HPDE6-E6E7 (cell line): ENCODE measurements at regions not wholly inside any gene's neighbourhood (a gene's known extent, or its start where the extent isn't known, plus 50 kb on each side); places are given as distances from the start of the nearest gene placed in this dataset.
"Not testable (repeated sequence)": the region's sequence is repeated elsewhere in the genome, so short reads cannot be mapped to it uniquely, and the experiment has no call there.

Source experiments
- DNase-seq: peaks from one replicate; pipeline ENCODE4 v3.0.0; 2011; ENCODE audit warnings: missing footprints; ENCODE audit errors: extremely low spot score

GRCh38 chr14:43438056-43438455 lies 1069.0 kb downstream of the FSCB start:
- no peak for DNase-seq

- no peak for DNase-seq
These were observed 1088.8 kb downstream of the FSCB start for GRCh38 chr14:43418324-43418723.

DNA sequence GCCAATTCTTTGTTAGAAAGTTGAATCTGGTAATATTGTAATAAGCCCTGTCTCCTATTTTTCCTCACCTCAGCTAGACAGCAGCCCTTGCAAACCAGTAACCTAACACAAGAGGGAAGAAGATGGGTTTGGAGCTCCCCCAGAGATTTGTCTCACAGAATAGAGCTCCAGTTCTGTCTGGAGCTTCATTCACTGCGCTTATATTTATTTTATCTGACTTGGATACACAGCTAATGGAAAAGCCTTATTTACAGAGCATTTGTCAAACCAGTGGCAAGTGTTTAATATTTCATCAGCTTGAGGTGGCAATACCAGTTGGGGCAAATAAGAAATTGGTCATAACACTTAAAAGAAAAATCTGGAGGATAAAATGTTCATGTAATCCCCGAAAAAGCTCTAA lies 1094.0 kb downstream of the FSCB start:
- no peak for DNase-seq

GRCh38 chr14:43411841-43412240 lies 1095.2 kb downstream of the FSCB start:
- DNase-seq, result no peak

DNA sequence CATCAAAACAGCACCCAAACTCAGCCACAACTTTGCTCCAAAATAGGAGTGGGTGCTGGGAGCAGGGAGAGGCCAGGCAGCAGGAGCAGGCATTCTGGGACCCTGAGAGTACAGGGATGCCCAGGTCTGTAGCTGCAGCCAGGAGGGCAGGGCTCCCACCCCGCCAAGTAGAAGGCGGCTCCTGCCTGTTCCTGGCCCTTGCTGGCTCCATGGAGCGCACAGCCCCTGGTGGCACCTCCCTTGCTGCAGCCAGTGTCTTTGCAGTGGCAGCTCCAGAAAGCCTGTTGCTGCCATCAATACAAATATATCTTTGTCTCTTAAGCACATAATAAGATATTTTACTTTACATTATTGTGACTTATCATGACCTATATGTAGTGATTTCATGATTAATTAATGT lies 1096.5 kb downstream of the FSCB start:
- DNase-seq, result no peak

DNA sequence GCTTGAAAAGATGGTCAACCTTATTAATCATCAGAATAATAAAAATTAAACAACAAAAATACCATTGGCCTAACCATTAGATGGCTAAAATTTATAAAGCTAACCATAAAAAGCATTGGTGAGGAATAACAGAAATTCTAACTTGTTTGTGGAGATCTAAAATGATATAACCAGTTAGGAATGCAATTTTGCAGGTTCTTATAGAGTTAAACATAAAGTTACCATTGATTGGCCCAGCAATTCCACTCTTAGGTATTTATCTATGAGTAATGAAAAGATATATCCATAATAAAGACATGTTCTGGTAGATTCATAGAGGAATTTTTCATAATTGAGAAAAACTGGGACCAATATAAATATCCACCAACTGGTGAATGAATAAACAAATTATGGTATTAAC lies 1098.6 kb downstream of the FSCB start:
- no peak for DNase-seq

- DNase-seq, result no peak
These were observed 1099.4 kb downstream of the FSCB start for GRCh38 chr14:43407706-43408105.

DNA sequence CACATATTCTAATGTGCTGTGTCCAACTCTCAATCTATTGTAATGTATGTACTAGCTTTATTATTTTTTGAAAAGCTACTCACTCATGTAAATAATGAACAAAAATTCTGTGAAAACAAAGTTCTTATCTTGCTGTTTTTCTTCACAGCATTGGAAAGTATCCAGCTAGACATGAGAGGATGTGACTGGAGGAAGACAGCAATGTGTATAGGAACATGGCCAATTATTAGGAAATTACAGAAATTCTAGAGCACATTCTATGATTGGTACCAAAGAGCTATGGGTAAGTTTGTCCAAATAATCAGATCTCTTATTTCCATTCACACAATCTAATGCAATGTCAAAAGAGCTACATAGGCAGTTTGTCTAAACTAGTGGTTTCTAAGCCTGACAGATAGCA lies 1100.2 kb downstream of the FSCB start:
- no peak for DNase-seq

- no peak for DNase-seq
These were observed 1107.8 kb downstream of the FSCB start for GRCh38 chr14:43399289-43399688.

DNA sequence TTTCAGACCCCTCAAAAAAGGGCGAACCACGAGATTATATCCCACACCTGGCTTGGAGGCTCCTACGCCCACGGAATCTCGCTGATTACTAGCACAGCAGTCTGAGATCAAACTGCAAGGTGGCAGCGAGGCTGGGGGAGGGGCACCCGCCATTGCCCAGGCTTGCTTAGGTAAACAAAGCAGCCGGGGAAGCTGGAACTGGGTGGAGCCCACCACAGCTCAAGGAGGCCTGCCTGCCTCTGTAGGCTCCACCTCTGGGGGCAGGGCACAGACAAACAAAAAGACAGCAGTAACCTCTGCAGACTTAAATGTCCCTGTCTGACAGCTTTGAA lies 1136.6 kb downstream of the FSCB start:
- DNase-seq, result not testable (repeated sequence)

DNA sequence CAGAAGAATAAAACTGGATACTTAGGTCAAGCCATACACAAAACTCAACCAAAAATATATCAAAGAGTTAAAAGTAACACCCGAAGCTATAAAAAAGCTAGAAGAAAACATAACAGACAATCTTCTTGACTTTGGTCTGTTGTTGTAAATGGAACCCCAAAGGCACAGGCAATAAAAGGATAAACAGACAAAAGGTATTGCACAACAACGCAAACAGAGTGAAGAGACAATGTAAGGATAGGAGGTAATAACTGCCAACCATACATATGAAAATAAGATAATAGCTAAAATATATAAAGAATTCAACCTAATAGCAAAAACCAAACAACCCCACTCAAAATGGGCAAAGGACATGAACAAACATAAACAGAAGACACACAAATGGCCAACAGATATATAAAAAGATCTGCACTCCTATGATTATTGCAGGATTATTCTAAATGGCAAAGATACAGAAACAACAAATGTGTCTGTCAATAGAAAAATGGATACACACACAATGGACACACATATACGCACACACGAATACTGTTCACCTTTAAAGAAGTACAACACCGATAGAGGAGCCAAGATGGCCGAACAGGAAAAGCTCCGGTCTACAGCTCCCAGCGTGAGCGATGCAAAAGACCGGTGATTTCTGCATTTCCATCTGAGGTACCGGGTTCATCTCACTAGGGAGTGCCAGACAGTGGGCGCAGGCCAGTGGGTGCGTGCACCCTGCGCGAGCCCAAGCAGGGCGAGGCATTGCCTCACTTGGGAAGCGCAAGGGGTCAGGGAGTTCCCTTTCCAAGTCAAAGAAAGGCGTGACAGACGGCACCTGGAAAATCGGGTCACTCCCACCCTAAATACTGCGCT lies 1137.1 kb downstream of the FSCB start:
- DNase-seq, result no peak

- DNase-seq, result no peak
These were observed 1144.5 kb downstream of the FSCB start for GRCh38 chr14:43362586-43362985.

DNA sequence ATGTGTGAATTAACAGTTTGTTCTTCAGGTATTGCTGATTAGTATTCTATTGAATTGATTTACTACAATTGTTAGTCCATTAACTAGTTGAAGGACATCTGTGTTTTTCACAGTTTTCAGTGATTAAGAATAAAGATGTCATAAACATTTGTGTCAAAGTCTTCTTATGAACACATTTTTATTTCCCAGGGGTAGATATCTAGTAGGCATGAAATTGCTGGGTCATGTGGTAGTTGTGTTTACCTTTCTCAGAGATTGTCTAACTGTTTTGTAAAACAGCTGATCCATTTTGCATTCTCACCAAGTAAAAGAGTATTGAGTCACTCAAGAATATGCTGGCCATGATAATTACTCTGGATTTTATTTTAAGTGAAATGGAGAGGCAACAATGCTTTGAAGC lies 1145.3 kb downstream of the FSCB start:
- no peak for DNase-seq

GRCh38 chr14:43360239-43360638 lies 1146.8 kb downstream of the FSCB start:
- DNase-seq, result no peak

- no peak for DNase-seq
These were observed 1147.8 kb downstream of the FSCB start for GRCh38 chr14:43359317-43359716.

DNA sequence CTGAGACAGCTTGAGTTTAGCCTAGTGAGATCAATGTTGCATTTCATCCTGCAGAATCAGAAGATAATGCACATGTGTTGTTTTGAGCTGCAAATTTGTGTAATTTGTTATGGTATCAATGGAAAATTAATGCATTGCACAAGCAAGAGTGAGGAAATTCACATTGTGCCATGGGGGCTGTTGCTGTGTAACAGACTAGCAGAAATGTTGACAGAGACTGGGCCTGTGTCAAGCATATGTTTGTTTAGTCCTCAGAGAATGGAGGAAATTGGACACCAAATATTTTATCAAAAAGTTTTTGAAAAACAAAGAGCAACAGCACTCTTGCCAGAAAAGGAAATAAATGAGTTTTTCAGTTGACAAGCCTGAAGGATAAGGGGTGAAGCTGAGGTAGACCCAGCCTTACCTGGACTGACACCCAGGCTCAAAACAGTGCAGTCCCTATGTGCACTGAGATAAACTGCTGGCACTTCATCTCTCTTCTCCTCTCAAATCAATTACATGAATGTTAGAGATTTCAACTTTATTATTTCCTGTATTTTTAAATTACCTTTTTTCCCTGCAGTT lies 1150.0 kb downstream of the FSCB start:
- no peak for DNase-seq

- DNase-seq, result no peak
These were observed 1150.7 kb downstream of the FSCB start for GRCh38 chr14:43356382-43356781.

DNA sequence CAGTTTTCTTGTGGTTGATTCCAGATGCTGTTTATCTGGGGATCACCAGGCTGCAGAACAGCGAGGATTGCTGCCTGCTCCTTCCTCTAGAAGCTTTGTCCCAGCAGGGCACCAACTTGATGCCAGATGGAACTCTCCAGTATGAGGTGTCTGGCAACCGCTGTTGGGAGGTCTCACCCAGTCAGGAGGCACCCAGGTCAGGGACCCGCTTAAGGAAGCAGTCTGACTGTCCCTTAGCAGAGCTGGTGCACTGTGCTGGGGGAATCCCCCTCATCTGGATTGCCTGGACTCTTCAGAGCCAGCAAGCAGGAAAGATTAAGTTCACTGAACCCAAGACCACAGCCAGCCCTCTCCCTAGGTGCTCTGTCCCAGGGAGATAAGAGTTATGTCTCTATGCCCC lies 1165.2 kb downstream of the FSCB start:
- DNase-seq, result no peak

- no peak for DNase-seq
These were observed 1168.4 kb downstream of the FSCB start for GRCh38 chr14:43338713-43339112.

GRCh38 chr14:43336351-43336750 lies 1170.7 kb downstream of the FSCB start:
- DNase-seq, result no peak

GRCh38 chr14:43326501-43327407 lies 1180.3 kb downstream of the FSCB start:
- not testable (repeated sequence) for DNase-seq

GRCh38 chr14:43316427-43316826 lies 1190.7 kb downstream of the FSCB start:
- no peak for DNase-seq

- DNase-seq, result no peak
These were observed 1193.4 kb downstream of the FSCB start for GRCh38 chr14:43313719-43314118.
